Fibroblast of skin of abdomen (primary cell): ENCODE measurements at regions not wholly inside any gene's neighbourhood (a gene's known extent, or its start where the extent isn't known, plus 50 kb on each side); places are given as distances from the start of the nearest gene placed in this dataset.
"Not testable (repeated sequence)": the region's sequence is repeated elsewhere in the genome, so short reads cannot be mapped to it uniquely, and the experiment has no call there.

Source experiments
- DNase-seq: peaks from one replicate; pipeline ENCODE4 v3.0.0-alpha.2; 2013

- DNase-seq = no peak
These were observed 179.9 kb downstream of the FASLG start for GRCh38 chr1:172838680-172839313.

- not testable (repeated sequence) for DNase-seq
These were observed 180.7 kb downstream of the FASLG start for GRCh38 chr1:172839639-172840038.

GRCh38 chr1:172843444-172843843 lies 184.5 kb downstream of the FASLG start:
- no peak for DNase-seq

- DNase-seq = no peak
These were observed 186.5 kb downstream of the FASLG start for GRCh38 chr1:172845371-172845770.

GRCh38 chr1:172845865-172846264 lies 187.0 kb downstream of the FASLG start:
- no peak for DNase-seq

- DNase-seq = not testable (repeated sequence)
These were observed 188.9 kb downstream of the FASLG start for GRCh38 chr1:172847814-172848213.

- no peak for DNase-seq
These were observed 190.8 kb downstream of the FASLG start for GRCh38 chr1:172849653-172850052.

GRCh38 chr1:172851077-172851476 lies 192.2 kb downstream of the FASLG start:
- peak; percentile 32 for DNase-seq

- no peak for DNase-seq
These were observed 193.0 kb downstream of the FASLG start for GRCh38 chr1:172851856-172852255.

- DNase-seq = not testable (repeated sequence)
These were observed 194.8 kb downstream of the TNFSF18 start for GRCh38 chr1:172855983-172856382.

GRCh38 chr1:172863031-172863430 lies 187.7 kb downstream of the TNFSF18 start:
- DNase-seq = no peak

GRCh38 chr1:172867216-172867818 lies 183.4 kb downstream of the TNFSF18 start:
- no peak for DNase-seq

GRCh38 chr1:172870901-172871606 lies 179.7 kb downstream of the TNFSF18 start:
- DNase-seq = peak; percentile 44

- no peak for DNase-seq
These were observed 175.8 kb downstream of the TNFSF18 start for GRCh38 chr1:172874950-172875349.

GRCh38 chr1:172875892-172876291 lies 174.8 kb downstream of the TNFSF18 start:
- no peak for DNase-seq

GRCh38 chr1:172882385-172882784 lies 168.4 kb downstream of the TNFSF18 start:
- no peak for DNase-seq

GRCh38 chr1:172882791-172883386 lies 167.9 kb downstream of the TNFSF18 start:
- DNase-seq = no peak

- DNase-seq = no peak
These were observed 167.4 kb downstream of the TNFSF18 start for GRCh38 chr1:172883387-172883791.

GRCh38 chr1:172883844-172884243 lies 166.9 kb downstream of the TNFSF18 start:
- no peak for DNase-seq

- no peak for DNase-seq
These were observed 165.3 kb downstream of the TNFSF18 start for GRCh38 chr1:172885411-172885810.

GRCh38 chr1:172885971-172886370 lies 164.8 kb downstream of the TNFSF18 start:
- DNase-seq = peak; percentile 67

- DNase-seq = no peak
These were observed 163.6 kb downstream of the TNFSF18 start for GRCh38 chr1:172887162-172887561.

GRCh38 chr1:172893146-172893841 lies 157.4 kb downstream of the TNFSF18 start:
- DNase-seq = peak; percentile 59
